ENCODE measurements at regions not wholly inside any gene's neighbourhood (a gene's known extent, or its start where the extent isn't known, plus 50 kb on each side); places are given as distances from the start of the nearest gene placed in this dataset.

DNA sequence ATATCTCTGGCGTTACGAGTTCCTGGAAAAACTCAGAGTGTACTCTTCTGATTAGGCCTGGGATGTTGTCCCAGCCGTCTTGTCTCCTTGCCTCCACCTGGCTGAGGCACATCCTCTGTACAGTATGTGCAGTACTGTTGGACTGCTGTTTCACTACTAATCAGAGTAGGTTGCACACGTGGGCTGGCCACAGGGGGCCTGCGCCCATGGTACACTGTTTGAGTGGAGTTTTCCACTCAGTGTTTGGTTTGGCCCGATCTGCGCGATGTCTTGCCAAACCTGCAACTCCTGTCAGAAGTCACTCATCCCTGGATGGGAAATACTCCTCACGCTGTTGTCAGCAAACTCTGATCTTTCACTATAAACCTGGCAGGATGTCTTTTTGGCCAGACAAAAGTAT is 189.6 kb upstream of the CSNK1A1L start:
- TF ChIP-seq, protein P1, sequence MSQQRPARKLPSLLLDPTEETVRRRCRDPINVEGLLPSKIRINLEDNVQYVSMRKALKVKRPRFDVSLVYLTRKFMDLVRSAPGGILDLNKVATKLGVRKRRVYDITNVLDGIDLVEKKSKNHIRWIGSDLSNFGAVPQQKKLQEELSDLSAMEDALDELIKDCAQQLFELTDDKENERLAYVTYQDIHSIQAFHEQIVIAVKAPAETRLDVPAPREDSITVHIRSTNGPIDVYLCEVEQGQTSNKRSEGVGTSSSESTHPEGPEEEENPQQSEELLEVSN (IDR thresholded peaks at IDR 0.05; ENCODE audit: borderline replicate concordance, low read depth) = no peak
- WGBS (ENCODE audit: missing lambda C conversion rate) = 29% methylated on average over 9 of the region's 9 CpGs
- ATAC-seq = no peak
- CTCF ChIA-PET = no interaction called here
- FAIRE-seq = no peak
- H3K4me2 ChIP-seq = no peak overlapping the region
- H3K4me3 ChIP-seq = no peak overlapping the region
- POLR2A ChIA-PET = no interaction called here
- no peaks in the 10 kb centered on the region for H3K4me1 ChIP-seq
- no peak for DNase-seq (ENCODE audit: low read depth in 1 of 2, low spot score in 1 of 2)
- H3K27ac ChIP-seq = no peak overlapping the region
- no peaks in the 10 kb centered on the region for H3K9me3 ChIP-seq

DNA sequence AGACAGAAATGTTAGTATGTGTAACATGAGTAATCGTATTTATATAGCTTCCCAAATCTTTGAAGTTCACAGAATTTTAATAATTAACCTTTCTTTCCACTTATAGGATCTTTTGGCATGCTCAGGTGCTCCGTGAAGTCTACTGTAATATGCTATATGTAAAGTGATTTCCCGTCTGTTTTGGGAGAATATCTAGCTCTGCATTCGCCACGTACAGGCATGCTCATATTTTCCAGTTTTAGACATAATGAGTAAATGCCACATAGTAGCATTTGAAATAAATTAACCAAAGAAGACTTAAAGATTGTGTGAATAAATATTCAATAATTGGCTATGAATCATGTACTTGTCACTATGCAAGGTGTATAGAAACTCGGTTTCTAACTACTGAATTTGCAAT is 189.0 kb upstream of the CSNK1A1L start:
- H3K4me3 ChIP-seq = no peak overlapping the region
- POLR2A ChIA-PET = no interaction called here
- TF ChIP-seq HOXA7 (CRISPR knock-in tag; IDR thresholded peaks at IDR 0.05) = no peak
- TF ChIP-seq, protein P2, sequence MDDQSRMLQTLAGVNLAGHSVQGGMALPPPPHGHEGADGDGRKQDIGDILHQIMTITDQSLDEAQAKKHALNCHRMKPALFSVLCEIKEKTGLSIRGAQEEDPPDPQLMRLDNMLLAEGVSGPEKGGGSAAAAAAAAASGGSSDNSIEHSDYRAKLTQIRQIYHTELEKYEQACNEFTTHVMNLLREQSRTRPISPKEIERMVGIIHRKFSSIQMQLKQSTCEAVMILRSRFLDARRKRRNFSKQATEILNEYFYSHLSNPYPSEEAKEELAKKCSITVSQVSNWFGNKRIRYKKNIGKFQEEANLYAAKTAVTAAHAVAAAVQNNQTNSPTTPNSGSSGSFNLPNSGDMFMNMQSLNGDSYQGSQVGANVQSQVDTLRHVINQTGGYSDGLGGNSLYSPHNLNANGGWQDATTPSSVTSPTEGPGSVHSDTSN (IDR thresholded peaks at IDR 0.05) = no peak
- no peak for TF ChIP-seq CEBPB (IDR thresholded peaks at IDR 0.05)
- no peak for TF ChIP-seq CBX2 (IDR thresholded peaks at IDR 0.05; ENCODE audit: borderline replicate concordance, low read depth)
- TF ChIP-seq KDM5A (IDR thresholded peaks at IDR 0.05) = no peak
- TF ChIP-seq JUNB (IDR thresholded peaks at IDR 0.05) = no peak
- TF ChIP-seq, protein P3, sequence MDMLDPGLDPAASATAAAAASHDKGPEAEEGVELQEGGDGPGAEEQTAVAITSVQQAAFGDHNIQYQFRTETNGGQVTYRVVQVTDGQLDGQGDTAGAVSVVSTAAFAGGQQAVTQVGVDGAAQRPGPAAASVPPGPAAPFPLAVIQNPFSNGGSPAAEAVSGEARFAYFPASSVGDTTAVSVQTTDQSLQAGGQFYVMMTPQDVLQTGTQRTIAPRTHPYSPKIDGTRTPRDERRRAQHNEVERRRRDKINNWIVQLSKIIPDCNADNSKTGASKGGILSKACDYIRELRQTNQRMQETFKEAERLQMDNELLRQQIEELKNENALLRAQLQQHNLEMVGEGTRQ (IDR thresholded peaks at IDR 0.05) = no peak
- no peak for TF ChIP-seq HDAC2 (IDR thresholded peaks at IDR 0.05)
- no peak for TF ChIP-seq POLR2A (IDR thresholded peaks at IDR 0.05; ENCODE audit: low read length)
- TF ChIP-seq, protein P4, sequence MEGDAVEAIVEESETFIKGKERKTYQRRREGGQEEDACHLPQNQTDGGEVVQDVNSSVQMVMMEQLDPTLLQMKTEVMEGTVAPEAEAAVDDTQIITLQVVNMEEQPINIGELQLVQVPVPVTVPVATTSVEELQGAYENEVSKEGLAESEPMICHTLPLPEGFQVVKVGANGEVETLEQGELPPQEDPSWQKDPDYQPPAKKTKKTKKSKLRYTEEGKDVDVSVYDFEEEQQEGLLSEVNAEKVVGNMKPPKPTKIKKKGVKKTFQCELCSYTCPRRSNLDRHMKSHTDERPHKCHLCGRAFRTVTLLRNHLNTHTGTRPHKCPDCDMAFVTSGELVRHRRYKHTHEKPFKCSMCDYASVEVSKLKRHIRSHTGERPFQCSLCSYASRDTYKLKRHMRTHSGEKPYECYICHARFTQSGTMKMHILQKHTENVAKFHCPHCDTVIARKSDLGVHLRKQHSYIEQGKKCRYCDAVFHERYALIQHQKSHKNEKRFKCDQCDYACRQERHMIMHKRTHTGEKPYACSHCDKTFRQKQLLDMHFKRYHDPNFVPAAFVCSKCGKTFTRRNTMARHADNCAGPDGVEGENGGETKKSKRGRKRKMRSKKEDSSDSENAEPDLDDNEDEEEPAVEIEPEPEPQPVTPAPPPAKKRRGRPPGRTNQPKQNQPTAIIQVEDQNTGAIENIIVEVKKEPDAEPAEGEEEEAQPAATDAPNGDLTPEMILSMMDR (IDR thresholded peaks at IDR 0.05) = no peak
- no peak for TF ChIP-seq MAZ (IDR thresholded peaks at IDR 0.05; ENCODE audit: borderline replicate concordance, low read depth, low read length)
- no peak overlapping the region for H3K4me2 ChIP-seq
- CTCF ChIA-PET = no interaction called here
- FAIRE-seq = no peak
- H3K27ac ChIP-seq = no peak overlapping the region
- H3K4me1 ChIP-seq = no peaks in the 10 kb centered on the region
- 26% methylated on average over 6 of the region's 6 CpGs for WGBS (ENCODE audit: missing lambda C conversion rate)
- no peak for ATAC-seq
- no peaks in the 10 kb centered on the region for H3K9me3 ChIP-seq
- no peak for DNase-seq (ENCODE audit: low read depth in 1 of 2, low spot score in 1 of 2)

DNA sequence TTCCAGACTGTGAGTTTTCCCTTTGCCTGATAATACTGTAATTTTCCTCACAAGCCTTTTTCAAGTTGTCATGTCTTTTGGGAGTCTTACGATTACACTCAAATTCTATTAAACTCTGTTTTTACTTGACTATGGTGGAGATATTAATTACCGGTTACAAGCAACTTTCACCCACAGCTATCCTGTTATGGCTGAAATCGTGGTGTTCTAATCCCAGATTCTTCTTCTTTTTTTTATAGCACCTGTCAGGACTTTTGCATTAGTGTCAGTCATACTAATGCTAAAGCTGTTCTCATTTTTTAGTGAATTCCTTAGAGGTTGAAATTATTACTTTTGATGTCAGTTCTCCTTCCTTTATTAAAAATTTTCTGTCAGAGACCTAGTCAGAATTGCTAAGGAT is 187.8 kb upstream of the CSNK1A1L start:
- ChIA-PET POLR2A (no interaction called here), CTCF (no interaction called here)
- 40% methylated on average over 3 of the region's 3 CpGs for WGBS (ENCODE audit: missing lambda C conversion rate)
- TF ChIP-seq SREBF2 (IDR thresholded peaks at IDR 0.05) (no peak), HOXA7 (CRISPR knock-in tag; IDR thresholded peaks at IDR 0.05) (no peak), HOXB5 (CRISPR knock-in tag; IDR thresholded peaks at IDR 0.05) (no peak), MYC (IDR thresholded peaks at IDR 0.05; ENCODE audit: borderline replicate concordance, low read length) (no peak), POLR2AphosphoS2 (conservative IDR thresholded peaks at IDR 0.05; ENCODE audit: low read length) (no peak), CHD2 (IDR thresholded peaks at IDR 0.05; ENCODE audit: low read length, partially characterized antibody) (no peak)
- TF ChIP-seq, protein P5, sequence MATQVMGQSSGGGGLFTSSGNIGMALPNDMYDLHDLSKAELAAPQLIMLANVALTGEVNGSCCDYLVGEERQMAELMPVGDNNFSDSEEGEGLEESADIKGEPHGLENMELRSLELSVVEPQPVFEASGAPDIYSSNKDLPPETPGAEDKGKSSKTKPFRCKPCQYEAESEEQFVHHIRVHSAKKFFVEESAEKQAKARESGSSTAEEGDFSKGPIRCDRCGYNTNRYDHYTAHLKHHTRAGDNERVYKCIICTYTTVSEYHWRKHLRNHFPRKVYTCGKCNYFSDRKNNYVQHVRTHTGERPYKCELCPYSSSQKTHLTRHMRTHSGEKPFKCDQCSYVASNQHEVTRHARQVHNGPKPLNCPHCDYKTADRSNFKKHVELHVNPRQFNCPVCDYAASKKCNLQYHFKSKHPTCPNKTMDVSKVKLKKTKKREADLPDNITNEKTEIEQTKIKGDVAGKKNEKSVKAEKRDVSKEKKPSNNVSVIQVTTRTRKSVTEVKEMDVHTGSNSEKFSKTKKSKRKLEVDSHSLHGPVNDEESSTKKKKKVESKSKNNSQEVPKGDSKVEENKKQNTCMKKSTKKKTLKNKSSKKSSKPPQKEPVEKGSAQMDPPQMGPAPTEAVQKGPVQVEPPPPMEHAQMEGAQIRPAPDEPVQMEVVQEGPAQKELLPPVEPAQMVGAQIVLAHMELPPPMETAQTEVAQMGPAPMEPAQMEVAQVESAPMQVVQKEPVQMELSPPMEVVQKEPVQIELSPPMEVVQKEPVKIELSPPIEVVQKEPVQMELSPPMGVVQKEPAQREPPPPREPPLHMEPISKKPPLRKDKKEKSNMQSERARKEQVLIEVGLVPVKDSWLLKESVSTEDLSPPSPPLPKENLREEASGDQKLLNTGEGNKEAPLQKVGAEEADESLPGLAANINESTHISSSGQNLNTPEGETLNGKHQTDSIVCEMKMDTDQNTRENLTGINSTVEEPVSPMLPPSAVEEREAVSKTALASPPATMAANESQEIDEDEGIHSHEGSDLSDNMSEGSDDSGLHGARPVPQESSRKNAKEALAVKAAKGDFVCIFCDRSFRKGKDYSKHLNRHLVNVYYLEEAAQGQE (IDR thresholded peaks at IDR 0.05) = no peak
- TF ChIP-seq, protein P6, sequence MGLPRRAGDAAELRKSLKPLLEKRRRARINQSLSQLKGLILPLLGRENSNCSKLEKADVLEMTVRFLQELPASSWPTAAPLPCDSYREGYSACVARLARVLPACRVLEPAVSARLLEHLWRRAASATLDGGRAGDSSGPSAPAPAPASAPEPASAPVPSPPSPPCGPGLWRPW (IDR thresholded peaks at IDR 0.05) = no peak
- ATAC-seq (no peak), DNase-seq (ENCODE audit: low read depth in 1 of 2, low spot score in 1 of 2) (no peak), FAIRE-seq (no peak)
- Histone ChIP-seq H3K27ac (no peak overlapping the region), H3K4me2 (no peak overlapping the region), H3K4me3 (no peak overlapping the region), H3K4me1 (no peaks in the 10 kb centered on the region), H3K9me3 (no peaks in the 10 kb centered on the region)
